ENCODE measurements at regions not wholly inside any gene's neighbourhood (a gene's known extent, or its start where the extent isn't known, plus 50 kb on each side); places are given as distances from the start of the nearest gene placed in this dataset.

DNA sequence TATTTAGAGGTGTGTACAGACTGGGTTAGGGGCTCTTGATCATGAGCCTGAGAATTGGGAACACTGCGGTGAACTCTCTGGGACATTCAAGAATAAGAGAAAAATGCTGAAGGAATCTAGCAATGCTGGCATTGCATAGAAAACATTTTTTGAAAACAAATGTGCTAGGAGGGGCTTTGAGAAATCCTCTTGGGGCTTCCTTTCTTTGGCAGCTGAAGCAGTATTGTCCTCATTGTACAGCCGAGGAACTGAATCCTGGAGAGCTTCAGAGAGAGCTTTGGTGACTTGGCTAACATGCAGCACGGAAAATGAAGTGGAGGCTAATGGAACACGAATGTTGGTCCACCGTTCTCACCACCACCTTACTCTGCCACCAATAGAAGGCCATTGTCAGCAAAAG, 107.3 kb upstream of the EFEMP1 start:
- H3K27me3 Mint-ChIP-seq (ENCODE audit: low read depth), result peaks cover 38% of the 10 kb centered on the region
- DNase-seq (ENCODE audit: low spot score in 2 of 2, unreplicated experiment in 2 of 2), result no peak
- TF ChIP-seq CTCF (IDR thresholded peaks at IDR 0.05; ENCODE audit: unreplicated experiment), result no peak
- H3K4me3 Mint-ChIP-seq, result no peak overlapping the region
- no peaks in the 10 kb centered on the region for H3K9me3 Mint-ChIP-seq
- H3K27ac Mint-ChIP-seq, result no peak overlapping the region
- H3K4me1 Mint-ChIP-seq, result no peaks in the 10 kb centered on the region
- no peaks in the 10 kb centered on the region for H3K36me3 Mint-ChIP-seq

- H3K27ac Mint-ChIP-seq, result no peak overlapping the region
- no peaks in the 10 kb centered on the region for H3K36me3 Mint-ChIP-seq
- DNase-seq (ENCODE audit: low spot score in 2 of 2, unreplicated experiment in 2 of 2), result no peak
- H3K9me3 Mint-ChIP-seq, result no peaks in the 10 kb centered on the region
- no peaks in the 10 kb centered on the region for H3K4me1 Mint-ChIP-seq
- TF ChIP-seq CTCF (IDR thresholded peaks at IDR 0.05; ENCODE audit: unreplicated experiment), result no peak
- H3K4me3 Mint-ChIP-seq, result no peak overlapping the region
- peaks cover 38% of the 10 kb centered on the region for H3K27me3 Mint-ChIP-seq (ENCODE audit: low read depth)
Measured at GRCh38 chr2:56034258-56034657, 110.7 kb upstream of the EFEMP1 start.

- no peak overlapping the region for H3K27ac Mint-ChIP-seq
- no peak for DNase-seq (ENCODE audit: low spot score in 2 of 2, unreplicated experiment in 2 of 2)
- H3K4me1 Mint-ChIP-seq, result no peaks in the 10 kb centered on the region
- no peak for TF ChIP-seq CTCF (IDR thresholded peaks at IDR 0.05; ENCODE audit: unreplicated experiment)
- peaks cover 21% of the 10 kb centered on the region for H3K27me3 Mint-ChIP-seq (ENCODE audit: low read depth)
- no peak overlapping the region for H3K4me3 Mint-ChIP-seq
- H3K9me3 Mint-ChIP-seq, result no peaks in the 10 kb centered on the region
- no peaks in the 10 kb centered on the region for H3K36me3 Mint-ChIP-seq
Measured at GRCh38 chr2:56040189-56040588, 116.6 kb upstream of the EFEMP1 start.

DNA sequence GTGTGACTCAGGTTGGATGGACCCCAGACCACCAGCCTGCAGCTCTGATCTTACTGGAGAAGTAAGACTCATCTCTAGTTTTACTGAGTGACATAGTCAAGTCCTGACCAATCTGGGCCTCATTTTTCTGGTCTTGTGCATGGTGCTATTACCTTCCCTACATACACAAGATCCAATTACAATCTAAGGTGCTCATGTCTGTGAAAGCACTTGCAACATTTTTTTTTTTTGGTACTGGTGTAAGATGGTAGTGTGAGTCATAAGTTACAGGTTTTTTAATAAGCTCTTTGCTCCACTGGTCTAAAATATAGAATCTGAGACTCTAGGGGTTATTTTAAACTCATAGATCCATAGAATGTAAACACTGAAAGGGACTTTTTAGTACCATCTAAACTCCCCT, 117.3 kb upstream of the EFEMP1 start:
- Mint-ChIP-seq H3K27ac (no peak overlapping the region), H3K36me3 (no peaks in the 10 kb centered on the region), H3K9me3 (no peaks in the 10 kb centered on the region), H3K4me1 (no peaks in the 10 kb centered on the region), H3K27me3 (ENCODE audit: low read depth) (peaks cover 26% of the 10 kb centered on the region), H3K4me3 (no peak overlapping the region)
- TF ChIP-seq CTCF (IDR thresholded peaks at IDR 0.05; ENCODE audit: unreplicated experiment), result no peak
- DNase-seq (ENCODE audit: low spot score in 2 of 2, unreplicated experiment in 2 of 2), result no peak

- no peak for DNase-seq (ENCODE audit: low spot score in 2 of 2, unreplicated experiment in 2 of 2)
- no peak for TF ChIP-seq CTCF (IDR thresholded peaks at IDR 0.05; ENCODE audit: unreplicated experiment)
Measured at GRCh38 chr2:56047136-56047535, 123.6 kb upstream of the EFEMP1 start.

GRCh38 chr2:56049233-56049845, 125.8 kb upstream of the EFEMP1 start:
- peaks cover 15% of the 10 kb centered on the region for H3K27me3 Mint-ChIP-seq (ENCODE audit: low read depth)
- TF ChIP-seq CTCF (IDR thresholded peaks at IDR 0.05; ENCODE audit: unreplicated experiment), result no peak
- no peaks in the 10 kb centered on the region for H3K9me3 Mint-ChIP-seq
- DNase-seq (ENCODE audit: low spot score in 2 of 2, unreplicated experiment in 2 of 2), result no peak
- H3K4me1 Mint-ChIP-seq, result no peaks in the 10 kb centered on the region
- no peaks in the 10 kb centered on the region for H3K36me3 Mint-ChIP-seq
- H3K4me3 Mint-ChIP-seq, result no peak overlapping the region
- H3K27ac Mint-ChIP-seq, result no peak overlapping the region

More at GRCh38 chr2:56047136-56047535, 123.6 kb upstream of the EFEMP1 start:
- Mint-ChIP-seq H3K4me1 (no peaks in the 10 kb centered on the region), H3K27me3 (ENCODE audit: low read depth) (peaks cover 28% of the 10 kb centered on the region), H3K9me3 (no peaks in the 10 kb centered on the region), H3K4me3 (no peak overlapping the region), H3K27ac (no peak overlapping the region), H3K36me3 (no peaks in the 10 kb centered on the region)

Measured in mesothelial cell of epicardium (in vitro differentiated cells).